H1 (cell line): ENCODE measurements at regions not wholly inside any gene's neighbourhood (a gene's known extent, or its start where the extent isn't known, plus 50 kb on each side); places are given as distances from the start of the nearest gene placed in this dataset.

Source experiments
- CTCF ChIA-PET: fragments of 300-600 bp; sonication (Branson Sonifier 250); formaldehyde crosslinking; loops from one replicate; lab custom pipeline; 2021; ENCODE audit not compliant: partially characterized antibody; lab: Charles Lee
- POLR2A ChIA-PET: fragments of 300-600 bp; sonication (Branson Sonifier 250); formaldehyde crosslinking; loops from one replicate; lab custom pipeline; 2021; ENCODE audit warnings: inconsistent platforms; ENCODE audit not compliant: partially characterized antibody; lab: Charles Lee
- DNase-seq, 2 experiments: peaks; one replicate each; pipeline versions ENCODE4 v3.0.0 to v3.0.0-alpha.2; 2010 to 2022; ENCODE audit warnings: low spot score in 2 of 2, low read depth in 1 of 2, mixed read lengths in 1 of 2
- FAIRE-seq: peaks from 2 replicates; lab custom pipeline; 2011; peaks lifted over from hg19 to GRCh38; lab: Jason Lieb, UNC
- H2AFZ ChIP-seq: 2 replicates; pipeline ENCODE4 v1.8.1; 2012; ENCODE audit warnings: low read length, inconsistent platforms
- H2AK5ac ChIP-seq: 2 replicates; pipeline ENCODE4 v1.6.1; 2013; ENCODE audit warnings: low read depth, low read length
- H2BK120ac ChIP-seq: replicated peaks from 2 replicates; pipeline ENCODE3; 2013; ENCODE audit warnings: low read depth, low read length, inconsistent platforms
- H2BK12ac ChIP-seq: 2 replicates; pipeline ENCODE4 v1.6.1; 2013; ENCODE audit warnings: low read depth, low read length
- H2BK15ac ChIP-seq: 2 replicates; pipeline ENCODE4 v1.6.1; 2013; ENCODE audit warnings: low read length
- H2BK20ac ChIP-seq: 2 replicates; pipeline ENCODE4 v1.6.1; 2013; ENCODE audit warnings: low read length
- H2BK5ac ChIP-seq: 2 replicates; pipeline ENCODE4 v1.6.1; 2013; ENCODE audit warnings: low read depth, low read length
- H3K14ac ChIP-seq: 2 replicates; pipeline ENCODE4 v1.6.1; 2013; ENCODE audit warnings: inconsistent platforms; ENCODE audit not compliant: insufficient read length
- H3K18ac ChIP-seq: 2 replicates; pipeline ENCODE4 v1.6.1; 2013; ENCODE audit warnings: low read length; ENCODE audit errors: extremely low read depth
- H3K23ac ChIP-seq: 2 replicates; pipeline ENCODE4 v1.6.1; 2013; ENCODE audit warnings: inconsistent platforms; ENCODE audit not compliant: insufficient read length
- H3K23me2 ChIP-seq: 2 replicates; pipeline ENCODE4 v1.6.1; 2013; ENCODE audit warnings: low read depth, low read length
- H3K27ac ChIP-seq: 2 replicates; pipeline ENCODE4 v1.6.1; 2011; ENCODE audit warnings: low read depth, low read length, inconsistent platforms
- H3K27me3 ChIP-seq, 4 experiments: replicated peaks in 1 of 4; 1 replicate in 1 of 4; 2 replicates in 3 of 4; pipeline versions ENCODE4 v1.6.1 to v1.8.1; 2011 to 2013; ENCODE audit warnings: low read length in 3 of 4, mild to moderate bottlenecking in 3 of 4, inconsistent platforms in 2 of 4, mixed read lengths in 2 of 4, moderate library complexity in 1 of 4; ENCODE audit not compliant: control insufficient read depth in 3 of 4, insufficient read depth in 3 of 4; ENCODE audit errors: extremely low read depth in 1 of 4
- H3K36me3 ChIP-seq, 4 experiments: 2 replicates each; pipeline versions ENCODE4 v1.6.1 to v1.8.1; 2011 to 2013; ENCODE audit warnings: mild to moderate bottlenecking in 4 of 4, low read length in 3 of 4, moderate library complexity in 2 of 4, control low read depth in 1 of 4, inconsistent platforms in 1 of 4; ENCODE audit not compliant: insufficient read depth in 4 of 4, control insufficient read depth in 2 of 4
- H3K4ac ChIP-seq: replicated peaks from 2 replicates; pipeline ENCODE3; 2013; ENCODE audit warnings: low read length, low read depth, mixed read lengths, inconsistent platforms; ENCODE audit not compliant: insufficient read length
- H3K4me1 ChIP-seq, 4 experiments: replicated peaks in 1 of 4; 1 replicate in 1 of 4; 2 replicates in 3 of 4; pipeline versions ENCODE4 v1.6.1 to v1.8.1; 2011 to 2013; ENCODE audit warnings: low read length in 3 of 4, inconsistent platforms in 2 of 4, mixed read lengths in 1 of 4; ENCODE audit not compliant: insufficient read depth in 4 of 4, control insufficient read depth in 3 of 4
- H3K4me2 ChIP-seq, 2 experiments: 2 replicates each; pipeline versions ENCODE4 v1.6.1 to v1.8.1; 2011 to 2013; ENCODE audit warnings: low read depth in 2 of 2, low read length in 2 of 2, control low read depth in 1 of 2, inconsistent platforms in 1 of 2, mild to moderate bottlenecking in 1 of 2; ENCODE audit not compliant: insufficient read depth in 1 of 2
- H3K4me3 ChIP-seq, 4 experiments: fragments of 200-600, 300-600 bp in 1 of 4; sonication (generic), shearing (Covaris generic), sonication (Bioruptor Twin) in 1 of 4; 2 replicates each; pipeline versions ENCODE4 v1.5.1 to v1.8.1; 2011 to 2016; ENCODE audit warnings: low read length in 4 of 4, low read depth in 3 of 4, control low read depth in 2 of 4, inconsistent platforms in 2 of 4, mild to moderate bottlenecking in 2 of 4, mixed read lengths in 1 of 4, moderate library complexity in 1 of 4; ENCODE audit not compliant: insufficient read depth in 2 of 4; ENCODE audit errors: extremely low read depth in 1 of 4
- H3K56ac ChIP-seq: replicated peaks from 2 replicates; pipeline ENCODE3; 2013; ENCODE audit warnings: low read depth, mild to moderate bottlenecking, mixed read lengths, low read length, inconsistent platforms; ENCODE audit not compliant: insufficient read length
- H3K79me1 ChIP-seq: 2 replicates; pipeline ENCODE4 v1.6.1; 2013; ENCODE audit warnings: low read depth, low read length, control low read depth
- H3K79me2 ChIP-seq, 2 experiments: 2 replicates each; pipeline versions ENCODE4 v1.6.1 to v1.8.1; 2012 to 2013; ENCODE audit warnings: low read length in 2 of 2, mild to moderate bottlenecking in 2 of 2, inconsistent platforms in 1 of 2; ENCODE audit not compliant: insufficient read depth in 2 of 2, control insufficient read depth in 1 of 2
- H3K9ac ChIP-seq, 4 experiments: replicated peaks in 1 of 4; 1 replicate in 1 of 4; 2 replicates in 3 of 4; pipeline versions ENCODE4 v1.6.1 to v1.8.1; 2011 to 2013; ENCODE audit warnings: low read depth in 3 of 4, low read length in 3 of 4, control low read depth in 2 of 4, mild to moderate bottlenecking in 2 of 4, moderate library complexity in 2 of 4, inconsistent platforms in 1 of 4; ENCODE audit errors: extremely low read depth in 1 of 4
- H3K9me3 ChIP-seq, 2 experiments: 2 replicates each; pipeline versions ENCODE4 v1.6.1 to v1.8.1; 2012 to 2013; ENCODE audit warnings: mild to moderate bottlenecking in 2 of 2, moderate library complexity in 2 of 2, control low read depth in 1 of 2, inconsistent platforms in 1 of 2, low read depth in 1 of 2, low read length in 1 of 2, mixed read lengths in 1 of 2; ENCODE audit not compliant: insufficient read depth in 2 of 2
- H4K20me1 ChIP-seq, 2 experiments: replicated peaks in 1 of 2; 2 replicates each; pipeline versions ENCODE3 to v1.8.1; 2011 to 2013; ENCODE audit warnings: inconsistent platforms in 2 of 2, low read length in 2 of 2, mild to moderate bottlenecking in 1 of 2; ENCODE audit not compliant: insufficient read depth in 2 of 2, control insufficient read depth in 1 of 2
- H4K5ac ChIP-seq: 2 replicates; pipeline ENCODE4 v1.6.1; 2013; ENCODE audit warnings: low read length, low read depth, mixed read lengths, inconsistent platforms; ENCODE audit not compliant: insufficient read length
- H4K8ac ChIP-seq: 2 replicates; pipeline ENCODE4 v1.8.0; 2013; ENCODE audit warnings: mild to moderate bottlenecking, moderate library complexity, low read length, inconsistent platforms; ENCODE audit not compliant: insufficient read depth; ENCODE audit errors: extremely low read depth
- H4K91ac ChIP-seq: replicated peaks from 2 replicates; pipeline ENCODE3; 2013; ENCODE audit warnings: low read length, mixed read lengths, inconsistent platforms; ENCODE audit not compliant: insufficient read length
- CHD7 ChIP-seq: fragments of 300-600 bp; sonication (generic); IDR thresholded peaks from 2 replicates; pipeline ENCODE4 v1.7.1; 2012; ENCODE audit warnings: low read length, moderate library complexity, mild to moderate bottlenecking, inconsistent platforms; ENCODE audit not compliant: insufficient replicate concordance
- RXRA ChIP-seq: IDR thresholded peaks from 2 replicates; pipeline ENCODE4 v1.6.1; 2011; ENCODE audit warnings: low read depth, mild to moderate bottlenecking, low read length, moderate library complexity; ENCODE audit not compliant: insufficient read depth

GRCh38 chr12:88630561-88630960, 50.3 kb upstream of the KITLG start:
- no peak overlapping the region for H3K14ac ChIP-seq
- CTCF ChIA-PET, result no interaction called here
- no peak overlapping the region for H3K4ac ChIP-seq
- no peak overlapping the region for H2BK5ac ChIP-seq
- H4K20me1 ChIP-seq, result no peaks in the 10 kb centered on the region
- H3K56ac ChIP-seq, result no peak overlapping the region
- no peak overlapping the region for H2BK15ac ChIP-seq
- POLR2A ChIA-PET, result no interaction called here
- DNase-seq (no peak), FAIRE-seq (no peak)
- no peak overlapping the region for H4K8ac ChIP-seq
- H3K4me2 ChIP-seq, result no peak overlapping the region
- H3K9ac ChIP-seq, result no peak overlapping the region
- H2BK20ac ChIP-seq, result no peak overlapping the region
- no peak overlapping the region for H3K4me3 ChIP-seq
- no peaks in the 10 kb centered on the region for H3K36me3 ChIP-seq
- no peaks in the 10 kb centered on the region for H3K23me2 ChIP-seq
- no peak overlapping the region for H2BK120ac ChIP-seq
- no peak overlapping the region for H4K5ac ChIP-seq
- H4K91ac ChIP-seq, result no peak overlapping the region
- no peaks in the 10 kb centered on the region for H3K79me1 ChIP-seq
- no peaks in the 10 kb centered on the region for H3K4me1 ChIP-seq
- no peak overlapping the region for H2AFZ ChIP-seq
- H3K27me3 ChIP-seq, result no peaks in the 10 kb centered on the region
- H2BK12ac ChIP-seq, result no peak overlapping the region
- H3K23ac ChIP-seq, result no peak overlapping the region
- no peaks in the 10 kb centered on the region for H3K79me2 ChIP-seq
- no peaks in the 10 kb centered on the region; a peak in 2 of 4 replicates for H3K9me3 ChIP-seq
- H2AK5ac ChIP-seq, result no peak overlapping the region
- H3K18ac ChIP-seq, result no peak overlapping the region
- no peak overlapping the region for H3K27ac ChIP-seq
- TF ChIP-seq RXRA, result no peak
- no peak for TF ChIP-seq CHD7
